GM19468 (cell line): ENCODE measurements at regions not wholly inside any gene's neighbourhood (a gene's known extent, or its start where the extent isn't known, plus 50 kb on each side); places are given as distances from the start of the nearest gene placed in this dataset.

Experiments used
- ATAC-seq: cut with Tn5 transposase; IDR thresholded peaks from one replicate; pipeline ENCODE4 v1.9.1; 2021; ENCODE audit warnings: mild to moderate bottlenecking, moderate library complexity, moderate number of reproducible peaks; ENCODE audit not compliant: unreplicated experiment; ENCODE audit errors: extremely low read depth

DNA sequence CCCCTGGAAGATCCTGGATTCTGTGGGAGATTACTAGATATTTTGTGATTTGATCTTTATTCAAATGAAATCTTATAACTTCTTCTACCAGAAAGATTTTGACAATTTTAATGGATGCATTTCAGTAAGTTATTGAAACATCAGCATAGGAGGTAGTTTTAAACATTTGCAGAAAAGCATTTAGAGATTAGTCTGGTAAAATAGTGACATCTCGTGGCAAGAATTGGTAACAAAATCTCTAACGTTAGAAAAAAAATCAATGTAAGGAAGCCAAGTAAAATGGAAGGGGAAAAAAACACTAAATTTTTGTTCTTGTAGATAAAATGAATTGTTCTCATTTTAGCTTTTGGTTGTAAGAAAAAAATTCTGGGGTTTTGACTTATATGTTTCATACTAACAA lies 73.3 kb downstream of the TASL start:
- no peak for ATAC-seq

DNA sequence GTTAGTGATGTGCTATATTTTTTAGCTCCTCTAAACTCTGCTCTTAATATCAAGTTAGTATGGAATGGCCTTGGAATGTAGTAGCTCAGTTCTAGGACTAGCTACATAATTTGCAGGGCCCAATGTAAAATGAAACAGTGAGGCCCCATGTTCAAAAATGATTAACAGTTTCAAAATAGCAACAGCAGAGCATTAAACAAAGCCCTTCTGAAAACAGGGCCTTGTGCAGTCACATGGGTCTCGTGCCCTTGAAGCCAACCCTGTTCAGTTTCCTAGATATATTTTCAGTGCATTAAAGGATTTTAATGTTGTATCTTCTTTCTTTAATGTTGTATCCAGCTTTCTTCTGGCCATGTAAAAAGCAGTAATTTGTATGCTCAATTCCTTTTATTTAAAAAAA lies 82.1 kb downstream of the TASL start:
- ATAC-seq: no peak

DNA sequence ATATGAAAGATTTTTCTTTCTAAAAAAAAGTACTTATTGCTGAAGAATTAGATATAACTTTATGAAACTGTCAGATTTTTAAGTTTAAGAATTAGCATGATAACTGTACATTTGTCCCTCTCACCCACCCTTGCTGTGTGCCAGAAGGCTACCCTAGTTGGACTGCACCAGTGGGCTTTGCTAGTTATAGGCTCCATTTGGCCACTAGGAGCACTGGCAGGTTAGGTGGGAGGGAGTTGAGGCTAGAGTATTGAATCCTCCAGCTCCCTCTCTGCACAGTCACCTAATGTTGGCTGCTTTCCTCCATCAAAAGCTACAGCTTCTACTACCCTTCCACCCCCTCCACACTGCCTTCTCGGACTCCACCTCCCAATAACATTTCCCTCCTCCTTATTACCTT lies 84.2 kb downstream of the TASL start:
- ATAC-seq: no peak

DNA sequence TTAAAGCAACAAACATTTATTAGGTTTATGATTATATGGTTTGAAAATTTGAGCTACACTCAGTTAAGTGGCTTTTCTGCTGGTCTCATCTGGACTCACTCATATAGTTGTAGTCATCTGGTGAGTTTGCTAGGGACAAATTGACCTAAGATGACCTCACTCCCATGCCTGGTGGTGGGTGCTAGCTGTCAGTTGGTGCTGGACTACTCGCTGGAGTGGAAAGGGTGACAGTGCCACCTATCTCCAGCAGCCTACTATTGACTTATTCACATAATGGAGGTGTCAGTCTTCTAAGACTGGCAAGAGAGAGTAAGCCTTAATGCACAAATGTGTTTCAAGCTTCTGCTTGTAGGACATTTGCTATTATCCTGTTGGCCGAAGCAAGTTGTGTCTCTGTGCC lies 88.2 kb downstream of the TASL start:
- no peak for ATAC-seq

DNA sequence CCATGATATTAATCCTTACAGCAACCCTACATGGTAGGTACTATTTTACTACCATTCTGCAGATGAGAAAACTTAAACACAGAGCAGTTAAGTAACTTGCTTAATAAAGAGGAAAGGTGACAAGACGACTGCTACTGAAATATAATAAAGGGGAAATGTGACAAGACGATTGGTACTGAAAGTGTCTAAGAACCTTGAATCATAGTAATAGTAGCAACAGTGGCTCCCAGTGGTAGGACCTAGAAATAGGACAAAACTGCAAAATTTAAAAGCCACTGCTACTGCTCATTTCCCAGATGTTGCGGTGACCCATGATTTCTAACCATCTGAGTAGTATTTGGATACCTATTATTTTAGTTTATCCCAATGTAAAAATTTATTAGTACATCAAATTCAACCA lies 89.5 kb downstream of the TASL start:
- ATAC-seq: peak; percentile 71

DNA sequence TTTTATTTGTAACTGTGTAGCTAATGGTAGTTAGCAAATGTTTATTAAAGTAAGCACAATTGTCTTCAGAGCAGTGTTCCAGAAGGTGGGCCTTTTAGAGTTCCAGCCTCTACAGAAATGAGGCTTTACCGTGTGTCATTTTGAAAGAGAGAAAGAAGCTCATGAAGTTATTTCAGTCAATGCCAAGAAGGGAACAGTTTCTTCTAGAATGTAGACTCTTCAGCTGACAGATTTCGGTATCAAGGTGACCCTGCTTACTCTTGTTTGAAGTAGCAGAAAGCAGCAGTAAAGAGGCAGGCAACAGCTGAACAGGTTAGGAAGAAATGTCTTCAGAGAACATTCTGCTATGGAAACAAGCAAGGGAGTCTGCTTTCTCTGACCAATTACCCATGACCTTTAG lies 93.6 kb downstream of the TASL start:
- ATAC-seq: peak; percentile 41

DNA sequence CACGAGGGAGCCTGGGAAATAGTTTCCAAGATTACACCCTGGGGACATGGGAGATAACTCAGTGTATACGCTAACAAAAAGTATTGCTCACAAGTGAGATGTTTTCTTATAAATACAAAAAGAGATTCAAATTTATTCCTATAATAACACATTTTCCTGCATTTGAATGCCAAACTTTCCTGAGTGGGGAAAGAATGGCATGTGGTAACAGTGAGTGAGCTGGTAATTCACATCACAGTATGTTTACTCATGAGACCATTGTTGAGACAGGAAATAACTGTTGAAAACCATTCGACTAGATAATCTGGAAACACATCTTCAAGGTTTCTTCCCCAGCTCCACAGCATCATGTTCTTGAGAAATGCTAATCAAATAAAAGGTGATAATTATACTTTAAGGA lies 109.1 kb downstream of the TASL start:
- no peak for ATAC-seq
